Activated naive CD8-positive, alpha-beta T cell (primary cell): ENCODE measurements at regions not wholly inside any gene's neighbourhood (a gene's known extent, or its start where the extent isn't known, plus 50 kb on each side); places are given as distances from the start of the nearest gene placed in this dataset.

Experiments used
- H3K27ac Mint-ChIP-seq: one replicate; pipeline ENCODE4 v1.8.0; 2021; ENCODE audit warnings: mixed read lengths
- H3K27me3 Mint-ChIP-seq: one replicate; pipeline ENCODE4 v1.8.0; 2021; ENCODE audit warnings: mixed read lengths
- H3K36me3 Mint-ChIP-seq: one replicate; pipeline ENCODE4 v1.8.0; 2021; ENCODE audit warnings: mixed read lengths
- H3K4me1 Mint-ChIP-seq: one replicate; pipeline ENCODE4 v1.8.0; 2021; ENCODE audit warnings: low read depth, mixed read lengths
- H3K4me3 Mint-ChIP-seq: one replicate; pipeline ENCODE4 v1.8.0; 2021; ENCODE audit warnings: mild to moderate bottlenecking, mixed read lengths
- H3K9me3 Mint-ChIP-seq: one replicate; pipeline ENCODE4 v1.8.0; 2021; ENCODE audit warnings: low read depth, mixed read lengths

DNA sequence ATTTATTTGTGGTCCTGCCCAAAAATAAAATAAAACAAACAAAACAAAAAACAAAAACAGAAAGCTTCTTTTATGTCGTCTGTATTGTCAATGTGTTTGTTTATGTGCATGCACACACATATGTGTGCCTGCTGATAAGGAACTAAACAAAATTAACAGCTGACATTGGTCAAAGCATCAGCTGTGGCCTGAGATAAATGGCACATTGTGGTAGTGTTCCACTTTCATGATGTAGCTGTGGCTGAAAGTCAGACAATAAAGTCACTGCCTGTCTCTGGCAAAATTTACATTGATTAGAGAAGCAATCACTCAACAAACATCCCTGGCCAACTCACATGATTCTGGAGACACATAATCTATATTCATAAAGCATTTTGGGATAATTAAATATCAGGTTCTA is 203.4 kb upstream of the PIK3C3 start:
- H3K4me3 Mint-ChIP-seq: no peak overlapping the region
- peaks cover 2% of the 10 kb centered on the region for H3K27me3 Mint-ChIP-seq
- H3K4me1 Mint-ChIP-seq: no peaks in the 10 kb centered on the region

GRCh38 chr18:41751161-41751560 is 203.9 kb upstream of the PIK3C3 start:
- H3K4me1 Mint-ChIP-seq: no peaks in the 10 kb centered on the region
- no peaks in the 10 kb centered on the region for H3K36me3 Mint-ChIP-seq
- no peaks in the 10 kb centered on the region for H3K9me3 Mint-ChIP-seq
- no peak overlapping the region for H3K4me3 Mint-ChIP-seq
- H3K27me3 Mint-ChIP-seq: peaks cover 2% of the 10 kb centered on the region
- no peak overlapping the region for H3K27ac Mint-ChIP-seq

More for the DNA sequence above, 203.4 kb upstream of the PIK3C3 start:
- H3K27ac Mint-ChIP-seq: no peak overlapping the region
- H3K36me3 Mint-ChIP-seq: no peaks in the 10 kb centered on the region
- no peaks in the 10 kb centered on the region for H3K9me3 Mint-ChIP-seq

DNA sequence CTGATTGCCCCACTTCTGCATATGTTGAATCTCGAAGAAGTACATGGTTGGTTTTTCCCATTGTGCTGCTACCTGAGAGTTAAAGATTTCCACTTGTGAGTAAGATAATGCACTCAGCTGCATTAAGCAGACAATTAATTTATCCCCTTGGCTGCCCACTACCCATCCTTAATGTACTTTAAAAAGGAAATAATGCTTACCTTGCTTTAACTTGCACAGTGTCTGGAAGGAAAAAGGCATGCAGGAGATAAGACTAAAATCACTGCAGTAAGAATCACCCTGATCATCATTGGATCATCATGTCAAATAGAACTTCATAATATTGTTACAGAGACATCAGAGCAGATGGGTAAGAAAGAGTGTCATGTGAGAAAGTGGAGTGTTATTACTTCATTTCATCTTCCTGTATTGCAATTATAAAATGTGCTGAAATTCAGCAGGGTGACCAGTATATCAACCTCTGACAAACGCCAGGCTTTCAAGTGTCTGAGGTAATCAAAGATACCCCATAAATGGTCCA is 207.3 kb upstream of the PIK3C3 start:
- Mint-ChIP-seq H3K9me3 (no peaks in the 10 kb centered on the region), H3K27me3 (no peaks in the 10 kb centered on the region), H3K4me3 (no peak overlapping the region), H3K4me1 (no peaks in the 10 kb centered on the region), H3K36me3 (no peaks in the 10 kb centered on the region), H3K27ac (no peak overlapping the region)

DNA sequence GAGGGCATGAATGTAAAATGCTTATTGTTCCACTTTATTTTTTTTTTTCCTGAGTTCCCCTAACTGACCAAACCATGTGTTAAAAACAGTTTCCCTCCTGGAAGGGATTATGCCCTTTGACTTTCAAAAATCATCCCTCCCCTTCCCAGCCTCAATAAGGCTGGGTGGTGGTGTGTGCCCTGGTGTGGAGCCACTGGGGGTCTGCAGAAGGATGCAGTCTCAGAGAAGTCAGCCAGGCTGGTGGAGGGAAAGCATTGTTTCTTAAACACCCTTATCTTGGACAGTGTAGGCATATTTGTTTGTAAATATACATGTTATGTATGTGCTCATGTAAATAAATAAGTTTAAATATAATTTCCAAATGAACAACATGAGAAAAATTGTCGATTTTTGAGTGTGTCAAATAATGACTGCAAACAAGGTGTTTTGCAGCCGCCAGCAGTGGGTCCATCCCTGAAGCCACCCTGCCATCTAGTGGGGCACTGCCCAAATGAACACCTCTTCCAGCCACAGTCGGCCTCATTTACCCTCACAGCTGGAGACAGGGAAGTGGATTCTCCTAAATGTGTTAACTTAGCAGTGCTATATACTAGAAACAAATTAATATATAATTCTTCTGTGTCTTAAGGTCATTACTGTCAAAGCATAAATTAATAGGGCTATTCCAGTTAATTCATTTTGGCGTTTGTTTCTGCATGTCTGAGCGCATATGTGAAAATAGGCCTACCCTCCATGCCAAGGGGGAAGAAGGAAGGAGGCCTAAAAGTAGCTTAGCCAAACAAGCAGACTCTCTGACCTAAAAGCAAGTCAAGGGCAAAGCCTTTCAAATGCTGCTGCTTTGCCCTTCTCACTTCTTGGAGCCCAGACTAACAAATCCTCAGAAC is 209.6 kb upstream of the PIK3C3 start:
- Mint-ChIP-seq H3K4me1 (no peaks in the 10 kb centered on the region), H3K4me3 (no peak overlapping the region), H3K9me3 (no peaks in the 10 kb centered on the region), H3K36me3 (no peaks in the 10 kb centered on the region), H3K27me3 (no peaks in the 10 kb centered on the region), H3K27ac (no peak overlapping the region)

DNA sequence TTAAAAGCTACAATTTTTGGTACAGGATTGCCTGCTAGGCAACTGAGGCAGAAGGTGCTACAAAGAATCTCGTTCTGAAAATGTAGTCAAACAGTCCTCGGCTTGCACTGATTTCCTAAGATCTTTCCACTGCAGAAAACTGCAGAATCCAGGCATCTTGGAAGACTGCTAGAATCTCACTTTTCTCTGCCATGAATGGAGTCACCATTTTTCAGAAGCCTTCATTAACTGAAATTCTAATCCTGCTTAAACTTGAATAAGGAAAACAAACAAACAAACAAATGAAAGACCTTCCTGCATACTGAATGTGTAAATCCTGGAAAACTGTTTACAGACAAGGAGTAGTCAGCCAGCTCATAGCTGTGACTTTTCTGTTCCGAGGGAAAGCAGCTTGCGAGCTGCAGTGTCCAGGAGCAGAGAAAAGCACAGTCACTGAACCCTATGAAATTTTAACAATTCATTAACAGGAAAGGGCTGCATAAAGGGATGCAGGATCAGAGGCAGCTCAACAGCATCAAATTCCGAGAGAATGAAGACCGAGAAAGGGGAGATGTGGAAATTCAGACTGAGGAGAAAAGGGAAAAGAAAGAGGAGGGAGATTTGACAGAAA is 210.5 kb upstream of the PIK3C3 start:
- no peak overlapping the region for H3K27ac Mint-ChIP-seq
- no peaks in the 10 kb centered on the region for H3K9me3 Mint-ChIP-seq
- H3K4me3 Mint-ChIP-seq: no peak overlapping the region
- no peaks in the 10 kb centered on the region for H3K4me1 Mint-ChIP-seq
- no peaks in the 10 kb centered on the region for H3K36me3 Mint-ChIP-seq
- no peaks in the 10 kb centered on the region for H3K27me3 Mint-ChIP-seq

- H3K9me3 Mint-ChIP-seq: no peaks in the 10 kb centered on the region
- no peak overlapping the region for H3K4me3 Mint-ChIP-seq
- H3K27me3 Mint-ChIP-seq: no peaks in the 10 kb centered on the region
- no peaks in the 10 kb centered on the region for H3K36me3 Mint-ChIP-seq
- H3K4me1 Mint-ChIP-seq: no peaks in the 10 kb centered on the region
- no peak overlapping the region for H3K27ac Mint-ChIP-seq
Observed at GRCh38 chr18:41737218-41737617, 217.8 kb upstream of the PIK3C3 start.

- Mint-ChIP-seq H3K4me3 (no peak overlapping the region), H3K27me3 (no peaks in the 10 kb centered on the region), H3K9me3 (no peaks in the 10 kb centered on the region), H3K36me3 (no peaks in the 10 kb centered on the region), H3K4me1 (no peaks in the 10 kb centered on the region), H3K27ac (no peak overlapping the region)
Observed at GRCh38 chr18:41734917-41735316, 220.1 kb upstream of the PIK3C3 start.

- Mint-ChIP-seq H3K4me3 (no peak overlapping the region), H3K36me3 (no peaks in the 10 kb centered on the region), H3K9me3 (no peaks in the 10 kb centered on the region), H3K27me3 (no peaks in the 10 kb centered on the region), H3K4me1 (no peaks in the 10 kb centered on the region), H3K27ac (no peak overlapping the region)
Observed at GRCh38 chr18:41732356-41732755, 222.7 kb upstream of the PIK3C3 start.

GRCh38 chr18:41731884-41732283 is 223.2 kb upstream of the PIK3C3 start:
- no peak overlapping the region for H3K4me3 Mint-ChIP-seq

GRCh38 chr18:41724195-41724594 is 230.8 kb upstream of the PIK3C3 start:
- Mint-ChIP-seq H3K27me3 (no peaks in the 10 kb centered on the region), H3K9me3 (peaks cover 5% of the 10 kb centered on the region), H3K4me1 (no peaks in the 10 kb centered on the region), H3K4me3 (no peak overlapping the region), H3K36me3 (no peaks in the 10 kb centered on the region), H3K27ac (no peak overlapping the region)

More at GRCh38 chr18:41731884-41732283, 223.2 kb upstream of the PIK3C3 start:
- H3K4me1 Mint-ChIP-seq: no peaks in the 10 kb centered on the region
- H3K9me3 Mint-ChIP-seq: no peaks in the 10 kb centered on the region
- H3K27me3 Mint-ChIP-seq: no peaks in the 10 kb centered on the region
- H3K36me3 Mint-ChIP-seq: no peaks in the 10 kb centered on the region
- no peak overlapping the region for H3K27ac Mint-ChIP-seq

- Mint-ChIP-seq H3K4me1 (no peaks in the 10 kb centered on the region), H3K27me3 (no peaks in the 10 kb centered on the region), H3K36me3 (no peaks in the 10 kb centered on the region), H3K9me3 (peaks cover 5% of the 10 kb centered on the region), H3K4me3 (no peak overlapping the region), H3K27ac (no peak overlapping the region)
Observed at GRCh38 chr18:41721103-41721790, 233.8 kb upstream of the PIK3C3 start.

GRCh38 chr18:41720226-41720625 is 234.8 kb upstream of the PIK3C3 start:
- Mint-ChIP-seq H3K9me3 (peaks cover 5% of the 10 kb centered on the region), H3K4me1 (no peaks in the 10 kb centered on the region), H3K36me3 (no peaks in the 10 kb centered on the region), H3K4me3 (no peak overlapping the region), H3K27me3 (no peaks in the 10 kb centered on the region), H3K27ac (no peak overlapping the region)

- Mint-ChIP-seq H3K9me3 (peaks cover 5% of the 10 kb centered on the region), H3K27ac (no peak overlapping the region), H3K36me3 (no peaks in the 10 kb centered on the region), H3K4me3 (no peak overlapping the region), H3K4me1 (no peaks in the 10 kb centered on the region), H3K27me3 (no peaks in the 10 kb centered on the region)
Observed at GRCh38 chr18:41719808-41720207, 235.2 kb upstream of the PIK3C3 start.

GRCh38 chr18:41714872-41715271 is 240.2 kb upstream of the PIK3C3 start:
- H3K36me3 Mint-ChIP-seq: no peaks in the 10 kb centered on the region
- H3K9me3 Mint-ChIP-seq: no peaks in the 10 kb centered on the region
- H3K4me3 Mint-ChIP-seq: no peak overlapping the region
- H3K27ac Mint-ChIP-seq: no peak overlapping the region
- H3K27me3 Mint-ChIP-seq: no peaks in the 10 kb centered on the region
- no peaks in the 10 kb centered on the region for H3K4me1 Mint-ChIP-seq
